Tibial nerve (tissue), 4 donors: ENCODE measurements at regions not wholly inside any gene's neighbourhood (a gene's known extent, or its start where the extent isn't known, plus 50 kb on each side); places are given as distances from the start of the nearest gene placed in this dataset.

ENCODE experiments used
- EP300 ChIP-seq, 2 donors: sonication (generic); formaldehyde crosslinking; IDR thresholded peaks; one replicate each; pipeline ENCODE4 v1.6.1; 2017; ENCODE audit warnings: antibody characterized with exemption in 2 of 2, mild to moderate bottlenecking in 1 of 2
- POLR2A ChIP-seq, 2 donors: fragments of 450-650 bp; IDR thresholded peaks; one replicate each; pipeline ENCODE4 v1.6.1; 2017; ENCODE audit warnings: antibody characterized with exemption in 2 of 2, mild to moderate bottlenecking in 2 of 2, moderate library complexity in 2 of 2
- TF ChIP-seq, protein P1 (sequence below), 5 experiments: fragments of 200-600 bp in 3 of 5; fragments of 450-650 bp in 2 of 5; sonication (generic) in 3 of 5; IDR thresholded peaks; one replicate each; pipeline ENCODE4 v1.5.1; 2016 to 2019; ENCODE audit warnings: antibody characterized with exemption in 5 of 5, mild to moderate bottlenecking in 3 of 5, moderate library complexity in 2 of 5

DNA sequence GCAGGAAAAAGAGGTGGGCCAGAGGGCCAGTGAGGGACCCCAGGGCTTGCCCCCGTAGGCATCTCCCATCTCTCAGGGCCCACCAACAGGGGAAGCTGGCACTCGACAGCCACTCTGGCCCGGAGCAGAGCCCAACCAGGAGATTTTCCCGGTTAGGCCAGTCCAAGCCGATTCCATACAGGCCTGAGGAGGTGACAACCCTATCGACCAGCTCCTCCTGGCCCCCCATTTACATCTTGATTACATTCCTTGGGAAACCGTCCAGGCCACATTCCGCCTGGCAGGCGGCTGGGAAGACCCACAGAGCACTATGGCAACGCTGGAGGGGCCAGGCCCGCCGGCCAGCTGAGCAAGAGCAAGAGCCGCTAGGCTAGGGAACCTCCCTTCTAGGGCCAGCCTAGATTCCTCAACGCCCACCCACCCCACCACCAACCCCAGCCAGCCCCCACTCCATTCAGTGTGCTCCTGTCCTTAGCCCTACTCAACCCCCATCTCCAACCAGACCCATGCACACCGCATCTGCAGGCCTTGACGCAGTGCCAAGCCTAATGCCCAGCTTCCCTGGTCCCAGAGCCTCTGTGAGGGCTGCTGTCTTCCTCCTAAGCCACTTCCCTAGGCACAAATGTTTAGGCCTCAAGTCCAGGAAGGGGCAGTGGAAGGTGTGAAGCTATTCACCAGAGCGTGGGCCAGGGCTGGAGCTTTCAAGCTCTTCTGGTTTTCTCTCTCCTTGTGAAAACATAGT is 161.2 kb downstream of the EFNB1 start:
- TF ChIP-seq, protein P1, sequence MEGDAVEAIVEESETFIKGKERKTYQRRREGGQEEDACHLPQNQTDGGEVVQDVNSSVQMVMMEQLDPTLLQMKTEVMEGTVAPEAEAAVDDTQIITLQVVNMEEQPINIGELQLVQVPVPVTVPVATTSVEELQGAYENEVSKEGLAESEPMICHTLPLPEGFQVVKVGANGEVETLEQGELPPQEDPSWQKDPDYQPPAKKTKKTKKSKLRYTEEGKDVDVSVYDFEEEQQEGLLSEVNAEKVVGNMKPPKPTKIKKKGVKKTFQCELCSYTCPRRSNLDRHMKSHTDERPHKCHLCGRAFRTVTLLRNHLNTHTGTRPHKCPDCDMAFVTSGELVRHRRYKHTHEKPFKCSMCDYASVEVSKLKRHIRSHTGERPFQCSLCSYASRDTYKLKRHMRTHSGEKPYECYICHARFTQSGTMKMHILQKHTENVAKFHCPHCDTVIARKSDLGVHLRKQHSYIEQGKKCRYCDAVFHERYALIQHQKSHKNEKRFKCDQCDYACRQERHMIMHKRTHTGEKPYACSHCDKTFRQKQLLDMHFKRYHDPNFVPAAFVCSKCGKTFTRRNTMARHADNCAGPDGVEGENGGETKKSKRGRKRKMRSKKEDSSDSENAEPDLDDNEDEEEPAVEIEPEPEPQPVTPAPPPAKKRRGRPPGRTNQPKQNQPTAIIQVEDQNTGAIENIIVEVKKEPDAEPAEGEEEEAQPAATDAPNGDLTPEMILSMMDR (IDR thresholded peaks at IDR 0.05), result no peak
- no peak for TF ChIP-seq POLR2A (IDR thresholded peaks at IDR 0.05)
- no peak for TF ChIP-seq EP300 (IDR thresholded peaks at IDR 0.05)
